SIG-M5 (cell line): ENCODE measurements at regions not wholly inside any gene's neighbourhood (a gene's known extent, or its start where the extent isn't known, plus 50 kb on each side); places are given as distances from the start of the nearest gene placed in this dataset.
"Not testable (repeated sequence)": the region's sequence is repeated elsewhere in the genome, so short reads cannot be mapped to it uniquely, and the experiment has no call there.

Source experiments
- DNase-seq: peaks from one replicate; lab custom pipeline; 2025; lab: John Stamatoyannopoulos, UW

GRCh38 chr2:38483776-38484501, 106.9 kb upstream of the ATL2 start:
- no peak for DNase-seq

GRCh38 chr2:38482710-38483109, 105.6 kb upstream of the ATL2 start:
- DNase-seq: not testable (repeated sequence)

GRCh38 chr2:38480617-38481016, 103.5 kb upstream of the ATL2 start:
- DNase-seq: no peak

GRCh38 chr2:38477006-38477405, 99.9 kb upstream of the ATL2 start:
- DNase-seq: no peak

GRCh38 chr2:38475567-38475881, 98.5 kb upstream of the ATL2 start:
- DNase-seq: no peak

GRCh38 chr2:38474715-38475566, 97.9 kb upstream of the ATL2 start:
- no peak for DNase-seq

- DNase-seq: no peak
Measured at GRCh38 chr2:38474021-38474456, 97.0 kb upstream of the ATL2 start.

- DNase-seq: no peak
Measured at GRCh38 chr2:38473333-38474005, 96.4 kb upstream of the ATL2 start.

- DNase-seq: no peak
Measured at GRCh38 chr2:38470115-38470514, 93.0 kb upstream of the ATL2 start.

- DNase-seq: no peak
Measured at GRCh38 chr2:38467768-38468455, 90.8 kb upstream of the ATL2 start.

GRCh38 chr2:38466876-38467767, 90.0 kb upstream of the ATL2 start:
- DNase-seq: no peak

GRCh38 chr2:38466409-38466808, 89.3 kb upstream of the ATL2 start:
- no peak for DNase-seq

- no peak for DNase-seq
Measured at GRCh38 chr2:38465789-38466127, 88.7 kb upstream of the ATL2 start.

- no peak for DNase-seq
Measured at GRCh38 chr2:38464971-38465788, 88.1 kb upstream of the ATL2 start.

GRCh38 chr2:38463752-38464151, 86.7 kb upstream of the ATL2 start:
- DNase-seq: no peak

GRCh38 chr2:38462121-38462661, 85.1 kb upstream of the ATL2 start:
- no peak for DNase-seq

- no peak for DNase-seq
Measured at GRCh38 chr2:38461470-38461869, 84.4 kb upstream of the ATL2 start.

- no peak for DNase-seq
Measured at GRCh38 chr2:38460313-38460712, 83.2 kb upstream of the ATL2 start.

GRCh38 chr2:38454081-38454480, 77.0 kb upstream of the ATL2 start:
- no peak for DNase-seq

GRCh38 chr2:38451778-38452177, 74.7 kb upstream of the ATL2 start:
- DNase-seq: not testable (repeated sequence)
